SK-N-SH (cell line): ENCODE measurements at regions not wholly inside any gene's neighbourhood (a gene's known extent, or its start where the extent isn't known, plus 50 kb on each side); places are given as distances from the start of the nearest gene placed in this dataset.

ENCODE experiments used
- CTCF ChIA-PET: fragments of 300-600, 350-600 bp; formaldehyde crosslinking; extraction: SDS; loops from one replicate; lab custom pipeline; 2021; lab: Yijun Ruan, JAX
- POLR2A ChIA-PET: fragments of 350-600 bp; sonication (Branson Sonifier 250); formaldehyde crosslinking; extraction: SDS; loops from one replicate; lab custom pipeline; 2020; ENCODE audit warnings: antibody characterized with exemption, inconsistent platforms; lab: Yijun Ruan, JAX
- DNase-seq: peaks from one replicate; pipeline ENCODE4 v3.0.0; 2012
- H2AFZ ChIP-seq: fragments of 200-600 bp; sonication (generic); 2 replicates; pipeline ENCODE4 v1.8.1; 2016; ENCODE audit warnings: antibody characterized with exemption, mild to moderate bottlenecking, low read depth
- H3F3A ChIP-seq: fragments of 200-600 bp; sonication (generic); replicated peaks from 2 replicates; pipeline ENCODE3; 2016; ENCODE audit warnings: antibody characterized with exemption, mild to moderate bottlenecking; ENCODE audit not compliant: insufficient read depth
- H3K27ac ChIP-seq, 2 experiments: fragments of 200-500 bp in 1 of 2; fragments of 200-600 bp in 1 of 2; sonication (Bioruptor generic) in 1 of 2; sonication (generic), shearing (Covaris generic) in 1 of 2; 2 replicates each; pipeline versions ENCODE4 v1.5.1 to v1.6.1; 2014 to 2016; ENCODE audit warnings: low read depth in 2 of 2, inconsistent platforms in 1 of 2, low read length in 1 of 2, mild to moderate bottlenecking in 1 of 2, mixed read lengths in 1 of 2
- H3K27me3 ChIP-seq: fragments of 200-600 bp; sonication (generic), shearing (Covaris generic); 2 replicates; pipeline ENCODE4 v1.6.1; 2016; ENCODE audit warnings: mixed run types; ENCODE audit not compliant: insufficient read depth
- H3K36me3 ChIP-seq, 2 experiments: fragments of 200-500 bp in 1 of 2; fragments of 200-600 bp in 1 of 2; sonication (Bioruptor generic) in 1 of 2; sonication (generic) in 1 of 2; replicated peaks in 1 of 2; 2 replicates each; pipeline versions ENCODE3 to v1.5.1; 2014 to 2016; ENCODE audit warnings: low read length in 1 of 2, mild to moderate bottlenecking in 1 of 2; ENCODE audit not compliant: insufficient read depth in 2 of 2, control insufficient read depth in 1 of 2
- H3K4me1 ChIP-seq, 2 experiments: fragments of 200-500 bp in 1 of 2; fragments of 200-600 bp in 1 of 2; sonication (Bioruptor generic) in 1 of 2; sonication (generic), shearing (Covaris generic) in 1 of 2; 2 replicates each; pipeline versions ENCODE4 v1.5.1 to v1.6.1; 2014 to 2016; ENCODE audit warnings: low read depth in 1 of 2, low read length in 1 of 2, mixed run types in 1 of 2; ENCODE audit not compliant: insufficient read depth in 2 of 2, control insufficient read depth in 1 of 2
- H3K4me2 ChIP-seq: fragments of 200-600 bp; sonication (generic), shearing (Covaris generic); 2 replicates; pipeline ENCODE4 v1.6.1; 2017; ENCODE audit warnings: mixed run types
- H3K4me3 ChIP-seq, 2 experiments: fragments of 200-500 bp in 1 of 2; fragments of 200-600 bp in 1 of 2; sonication (Bioruptor generic) in 1 of 2; sonication (generic), shearing (Covaris generic) in 1 of 2; 2 replicates each; pipeline versions ENCODE4 v1.5.1 to v1.8.1; 2014 to 2016; ENCODE audit warnings: low read depth in 2 of 2, inconsistent platforms in 1 of 2, low read length in 1 of 2, mild to moderate bottlenecking in 1 of 2, mixed read lengths in 1 of 2, moderate library complexity in 1 of 2
- H3K79me2 ChIP-seq: fragments of 200-600 bp; sonication (generic); 2 replicates; pipeline ENCODE4 v1.8.1; 2017; ENCODE audit warnings: mild to moderate bottlenecking; ENCODE audit not compliant: insufficient read depth
- H3K9ac ChIP-seq: fragments of 200-600 bp; sonication (generic); 2 replicates; pipeline ENCODE4 v1.6.1; 2017; ENCODE audit warnings: mixed run types
- H3K9me2 ChIP-seq: fragments of 200-600 bp; sonication (generic); 2 replicates; pipeline ENCODE4 v1.6.1; 2017; ENCODE audit warnings: mixed run types
- H3K9me3 ChIP-seq: fragments of 200-600 bp; sonication (generic); 2 replicates; pipeline ENCODE4 v1.6.1; 2017; ENCODE audit warnings: mixed run types, mild to moderate bottlenecking, moderate library complexity
- H4K20me1 ChIP-seq: fragments of 200-600 bp; sonication (generic); 2 replicates; pipeline ENCODE4 v1.6.1; 2017; ENCODE audit warnings: mild to moderate bottlenecking, mixed run types; ENCODE audit not compliant: insufficient read depth
- EP300 ChIP-seq, 2 experiments: IDR thresholded peaks; 2 replicates each; pipeline versions ENCODE4 v1.4.0 to v1.6.1; 2012; ENCODE audit warnings: borderline replicate concordance in 1 of 2, low read depth in 1 of 2, low read length in 1 of 2
- EZH2phosphoT487 ChIP-seq: fragments of 200-600 bp; sonication (generic); IDR thresholded peaks from 2 replicates; pipeline ENCODE4 v1.6.1; 2017; ENCODE audit warnings: low read depth, mixed run types, mild to moderate bottlenecking, antibody characterized with exemption, moderate library complexity, borderline replicate concordance
- FOSL2 ChIP-seq: IDR thresholded peaks from 2 replicates; pipeline ENCODE4 v1.4.0; 2012; ENCODE audit warnings: low read depth, mild to moderate bottlenecking, moderate library complexity, borderline replicate concordance
- FOXJ3 ChIP-seq: sonication (generic); formaldehyde crosslinking; IDR thresholded peaks from 2 replicates; pipeline ENCODE4 v1.5.1; 2020; ENCODE audit warnings: mild to moderate bottlenecking, missing genetic modification reagents
- FOXM1 ChIP-seq: IDR thresholded peaks from 2 replicates; pipeline ENCODE4 v1.4.0; 2012; ENCODE audit warnings: low read depth, mild to moderate bottlenecking
- GABPA ChIP-seq: IDR thresholded peaks from 2 replicates; pipeline ENCODE4 v1.4.0; 2012; ENCODE audit warnings: low read depth, mild to moderate bottlenecking
- JUND ChIP-seq: IDR thresholded peaks from 2 replicates; pipeline ENCODE4 v1.4.0; 2012
- MAX ChIP-seq: IDR thresholded peaks from 2 replicates; pipeline ENCODE4 v1.4.0; 2012; ENCODE audit warnings: low read depth
- MEF2A ChIP-seq: IDR thresholded peaks from 2 replicates; pipeline ENCODE4 v1.4.0; 2012; ENCODE audit warnings: low read depth, borderline replicate concordance
- MXI1 ChIP-seq: IDR thresholded peaks from 2 replicates; pipeline ENCODE4 v1.6.1; 2012; ENCODE audit warnings: mild to moderate bottlenecking, low read depth, low read length, improper control_type of control experiment
- NRF1 ChIP-seq: IDR thresholded peaks from 2 replicates; pipeline ENCODE4 v1.6.1; 2012; ENCODE audit warnings: low read depth, mild to moderate bottlenecking, low read length
- PBX3 ChIP-seq: IDR thresholded peaks from 2 replicates; pipeline ENCODE4; 2012
- POLR2AphosphoS5 ChIP-seq: IDR thresholded peaks from 2 replicates; pipeline ENCODE4 v1.6.1; 2012; ENCODE audit warnings: low read depth, low read length
- RAD21 ChIP-seq: IDR thresholded peaks from 2 replicates; pipeline ENCODE4 v1.6.1; 2012; ENCODE audit warnings: mild to moderate bottlenecking, low read length
- RCOR1 ChIP-seq: fragments of 150-350 bp; IDR thresholded peaks from 2 replicates; pipeline ENCODE4 v1.6.1; 2017; ENCODE audit warnings: antibody characterized with exemption, low read length
- REST ChIP-seq: IDR thresholded peaks from 2 replicates; pipeline ENCODE4 v1.6.1; 2012; ENCODE audit warnings: mild to moderate bottlenecking, low read depth, low read length, moderate library complexity
- RFX5 ChIP-seq: IDR thresholded peaks from 2 replicates; pipeline ENCODE4 v1.6.1; 2012; ENCODE audit warnings: mild to moderate bottlenecking, improper control_type of control experiment, low read length
- SMC3 ChIP-seq: IDR thresholded peaks from 2 replicates; pipeline ENCODE4 v1.6.1; 2012; ENCODE audit warnings: low read depth, low read length, improper control_type of control experiment
- USF2 ChIP-seq: fragments of 150-350 bp; IDR thresholded peaks from 2 replicates; pipeline ENCODE4 v1.6.1; 2017; ENCODE audit warnings: antibody characterized with exemption, low read length, low read depth, borderline replicate concordance
- WGBS: methylation state at CpG from one replicate; pipeline ENCODE4 v1.1.6; 2017; ENCODE audit warnings: low lambda C conversion rate; 5-methylcytosine and 5-hydroxymethylcytosine counted together
- TF ChIP-seq, protein P1 (sequence below): fragments of 200-600 bp; sonication (generic); IDR thresholded peaks from 2 replicates; pipeline ENCODE4 v1.6.1; 2017; ENCODE audit warnings: antibody characterized with exemption, mild to moderate bottlenecking, moderate library complexity
- TF ChIP-seq, protein P2 (sequence below): IDR thresholded peaks from 2 replicates; pipeline ENCODE4 v1.4.0; 2012; ENCODE audit warnings: low read depth, borderline replicate concordance

DNA sequence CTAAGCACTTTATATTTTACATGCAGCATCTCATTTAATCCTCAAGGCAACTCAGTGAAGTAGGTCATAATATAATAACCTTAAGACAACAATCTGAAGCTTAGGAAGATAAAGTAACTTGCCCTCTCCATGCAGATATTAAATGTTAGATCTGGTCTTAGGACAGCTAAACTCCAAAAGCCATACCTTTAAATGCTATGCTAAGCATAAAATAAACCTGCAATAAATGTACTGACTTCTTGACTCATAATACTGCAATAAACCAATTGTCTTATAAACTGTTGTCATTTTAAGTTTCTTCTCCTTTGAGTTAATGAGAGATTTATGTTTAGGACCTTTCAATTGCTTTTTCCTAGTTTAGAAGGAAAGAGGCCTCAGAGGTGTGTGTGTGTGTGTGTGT lies 102.2 kb upstream of the MIER3 start:
- Histone ChIP-seq H3K27ac (no peak overlapping the region), H3K4me2 (no peak overlapping the region)
- DNase-seq: no peak
- TF ChIP-seq SMC3 (no peak), MEF2A (no peak), REST (no peak), GABPA (no peak)
- TF ChIP-seq, protein P1, sequence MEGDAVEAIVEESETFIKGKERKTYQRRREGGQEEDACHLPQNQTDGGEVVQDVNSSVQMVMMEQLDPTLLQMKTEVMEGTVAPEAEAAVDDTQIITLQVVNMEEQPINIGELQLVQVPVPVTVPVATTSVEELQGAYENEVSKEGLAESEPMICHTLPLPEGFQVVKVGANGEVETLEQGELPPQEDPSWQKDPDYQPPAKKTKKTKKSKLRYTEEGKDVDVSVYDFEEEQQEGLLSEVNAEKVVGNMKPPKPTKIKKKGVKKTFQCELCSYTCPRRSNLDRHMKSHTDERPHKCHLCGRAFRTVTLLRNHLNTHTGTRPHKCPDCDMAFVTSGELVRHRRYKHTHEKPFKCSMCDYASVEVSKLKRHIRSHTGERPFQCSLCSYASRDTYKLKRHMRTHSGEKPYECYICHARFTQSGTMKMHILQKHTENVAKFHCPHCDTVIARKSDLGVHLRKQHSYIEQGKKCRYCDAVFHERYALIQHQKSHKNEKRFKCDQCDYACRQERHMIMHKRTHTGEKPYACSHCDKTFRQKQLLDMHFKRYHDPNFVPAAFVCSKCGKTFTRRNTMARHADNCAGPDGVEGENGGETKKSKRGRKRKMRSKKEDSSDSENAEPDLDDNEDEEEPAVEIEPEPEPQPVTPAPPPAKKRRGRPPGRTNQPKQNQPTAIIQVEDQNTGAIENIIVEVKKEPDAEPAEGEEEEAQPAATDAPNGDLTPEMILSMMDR: no peak
- TF ChIP-seq, all 33 proteins: peak for 0
- Histone ChIP-seq H3K9me2 (no peaks in the 10 kb centered on the region), H3K4me1 (no peaks in the 10 kb centered on the region), H4K20me1 (no peaks in the 10 kb centered on the region), H3K27me3 (no peaks in the 10 kb centered on the region; the same call in 1 of the 2 replicates), H3K9ac (no peak overlapping the region), H3K4me3 (no peak overlapping the region), H3K36me3 (no peaks in the 10 kb centered on the region), H3K9me3 (no peaks in the 10 kb centered on the region), H2AFZ (no peak overlapping the region), H3F3A (no peaks in the 10 kb centered on the region), H3K79me2 (no peaks in the 10 kb centered on the region)
- ChIA-PET CTCF (no interaction called here), POLR2A (no interaction called here)

DNA sequence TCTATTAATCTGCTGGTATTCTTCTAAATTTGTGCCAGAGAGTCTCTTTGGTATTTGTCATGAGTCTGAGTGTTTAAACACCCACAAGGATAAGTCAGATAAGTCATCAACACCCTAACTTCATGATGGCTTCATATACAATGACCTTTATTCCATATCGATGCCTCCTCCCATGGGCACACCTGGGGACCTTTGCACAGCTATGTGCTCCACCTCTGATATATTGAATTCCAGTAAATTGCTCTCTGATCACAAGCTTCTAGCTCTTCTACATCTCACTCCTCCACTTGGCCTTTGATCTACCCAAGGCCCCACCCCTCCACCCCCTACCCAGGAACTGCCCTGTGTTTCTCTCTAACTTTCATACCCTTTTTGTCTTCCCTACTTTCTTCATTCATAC lies 102.7 kb upstream of the MIER3 start:
- H3F3A ChIP-seq: no peaks in the 10 kb centered on the region
- no peak for DNase-seq
- no peak overlapping the region for H3K27ac ChIP-seq
- H3K79me2 ChIP-seq: no peaks in the 10 kb centered on the region
- H3K9me3 ChIP-seq: no peaks in the 10 kb centered on the region
- ChIA-PET CTCF (no interaction called here), POLR2A (no interaction called here)
- no peak for TF ChIP-seq EP300 (IDR thresholded peaks at IDR 0.05; ENCODE audit: borderline replicate concordance in 1 of 2, low read depth in 1 of 2, low read length in 1 of 2)
- TF ChIP-seq EZH2phosphoT487: no peak
- no peak for TF ChIP-seq RCOR1
- TF ChIP-seq NRF1: no peak
- TF ChIP-seq USF2: no peak
- TF ChIP-seq RAD21: no peak
- no peak for TF ChIP-seq MEF2A
- TF ChIP-seq FOXM1: no peak
- TF ChIP-seq, protein P2, sequence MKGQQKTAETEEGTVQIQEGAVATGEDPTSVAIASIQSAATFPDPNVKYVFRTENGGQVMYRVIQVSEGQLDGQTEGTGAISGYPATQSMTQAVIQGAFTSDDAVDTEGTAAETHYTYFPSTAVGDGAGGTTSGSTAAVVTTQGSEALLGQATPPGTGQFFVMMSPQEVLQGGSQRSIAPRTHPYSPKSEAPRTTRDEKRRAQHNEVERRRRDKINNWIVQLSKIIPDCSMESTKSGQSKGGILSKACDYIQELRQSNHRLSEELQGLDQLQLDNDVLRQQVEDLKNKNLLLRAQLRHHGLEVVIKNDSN: no peak
- no peak for TF ChIP-seq FOSL2
- TF ChIP-seq GABPA: no peak
- TF ChIP-seq MAX: no peak
- TF ChIP-seq POLR2AphosphoS5: no peak
- no peak for TF ChIP-seq PBX3
- no peak for TF ChIP-seq MXI1
- TF ChIP-seq SMC3: no peak
- no peak for TF ChIP-seq FOXJ3
- no peak for TF ChIP-seq RFX5
- TF ChIP-seq JUND: no peak
- no peaks in the 10 kb centered on the region for H3K9me2 ChIP-seq
- H3K4me3 ChIP-seq: no peak overlapping the region
- no peak overlapping the region for H2AFZ ChIP-seq
- 33% methylated on average over 1 of the region's 1 CpG for WGBS
- no peaks in the 10 kb centered on the region; the same call in 1 of the 2 replicates for H3K27me3 ChIP-seq
- no peaks in the 10 kb centered on the region for H3K36me3 ChIP-seq
- H3K4me1 ChIP-seq: no peaks in the 10 kb centered on the region
- no peak overlapping the region for H3K4me2 ChIP-seq
- H3K9ac ChIP-seq: no peak overlapping the region
- H4K20me1 ChIP-seq: no peaks in the 10 kb centered on the region
